SK-N-SH (cell line): ENCODE measurements at regions not wholly inside any gene's neighbourhood (a gene's known extent, or its start where the extent isn't known, plus 50 kb on each side); places are given as distances from the start of the nearest gene placed in this dataset.

Experiments used
- CTCF ChIP-seq: fragments of 200-600 bp; sonication (generic); IDR thresholded peaks from 2 replicates; pipeline ENCODE4 v1.6.1; 2017; ENCODE audit warnings: antibody characterized with exemption, mild to moderate bottlenecking, moderate library complexity
- GABPA ChIP-seq: IDR thresholded peaks from 2 replicates; pipeline ENCODE4 v1.4.0; 2012; ENCODE audit warnings: low read depth, mild to moderate bottlenecking
- MEF2A ChIP-seq: IDR thresholded peaks from 2 replicates; pipeline ENCODE4 v1.4.0; 2012; ENCODE audit warnings: low read depth, borderline replicate concordance
- POLR2AphosphoS5 ChIP-seq: IDR thresholded peaks from 2 replicates; pipeline ENCODE4 v1.6.1; 2012; ENCODE audit warnings: low read depth, low read length
- SIN3A ChIP-seq: IDR thresholded peaks from 2 replicates; pipeline ENCODE4 v1.6.1; 2012; ENCODE audit warnings: low read depth, mild to moderate bottlenecking, low read length, moderate library complexity, borderline replicate concordance
- YY1 ChIP-seq: IDR thresholded peaks from 2 replicates; pipeline ENCODE4 v1.4.0; 2012; ENCODE audit warnings: low read depth, mild to moderate bottlenecking

GRCh38 chr7:135802697-135803096 is 54.1 kb upstream of the FAM180A start:
- TF ChIP-seq CTCF (no peak), POLR2AphosphoS5 (no peak), SIN3A (no peak), MEF2A (no peak), GABPA (no peak), YY1 (no peak)
